Brain microvascular endothelial cell (primary cell): ENCODE measurements at regions not wholly inside any gene's neighbourhood (a gene's known extent, or its start where the extent isn't known, plus 50 kb on each side); places are given as distances from the start of the nearest gene placed in this dataset.

Experiments
- DNase-seq: peaks from one replicate; pipeline ENCODE4 v3.0.0-alpha.2; 2020
- H3K27ac ChIP-seq: fragments of 250-450 bp; sonication (Bioruptor Pico); 2 replicates; pipeline ENCODE4 v1.5.1; 2020; ENCODE audit warnings: mild to moderate bottlenecking, moderate library complexity
- H3K27me3 ChIP-seq: fragments of 250-450 bp; sonication (Bioruptor Pico); replicated peaks from 2 replicates; pipeline ENCODE4 v1.5.1; 2020; ENCODE audit warnings: mild to moderate bottlenecking
- H3K36me3 ChIP-seq: fragments of 250-450 bp; sonication (Bioruptor Pico); replicated peaks from 2 replicates; pipeline ENCODE4 v1.5.1; 2020; ENCODE audit warnings: mild to moderate bottlenecking
- H3K4me3 ChIP-seq: 2 replicates; pipeline ENCODE4 v1.5.1; 2011; ENCODE audit warnings: low read depth, mild to moderate bottlenecking, control low read depth, low read length, moderate library complexity
- in situ Hi-C: cut with HindIII; loops from 2 replicates; pipeline ENCODE4 v1.10.0; 2017; ENCODE audit warnings: low sequenced_read_pairs, low pct_ligation_motif_present
- TF ChIP-seq, protein P1 (sequence below): IDR thresholded peaks from 2 replicates; pipeline ENCODE4 v1.5.1; 2011; ENCODE audit warnings: low read depth, mild to moderate bottlenecking, moderate library complexity, low read length, control low read depth, inconsistent platforms; ENCODE audit errors: missing control alignments

DNA sequence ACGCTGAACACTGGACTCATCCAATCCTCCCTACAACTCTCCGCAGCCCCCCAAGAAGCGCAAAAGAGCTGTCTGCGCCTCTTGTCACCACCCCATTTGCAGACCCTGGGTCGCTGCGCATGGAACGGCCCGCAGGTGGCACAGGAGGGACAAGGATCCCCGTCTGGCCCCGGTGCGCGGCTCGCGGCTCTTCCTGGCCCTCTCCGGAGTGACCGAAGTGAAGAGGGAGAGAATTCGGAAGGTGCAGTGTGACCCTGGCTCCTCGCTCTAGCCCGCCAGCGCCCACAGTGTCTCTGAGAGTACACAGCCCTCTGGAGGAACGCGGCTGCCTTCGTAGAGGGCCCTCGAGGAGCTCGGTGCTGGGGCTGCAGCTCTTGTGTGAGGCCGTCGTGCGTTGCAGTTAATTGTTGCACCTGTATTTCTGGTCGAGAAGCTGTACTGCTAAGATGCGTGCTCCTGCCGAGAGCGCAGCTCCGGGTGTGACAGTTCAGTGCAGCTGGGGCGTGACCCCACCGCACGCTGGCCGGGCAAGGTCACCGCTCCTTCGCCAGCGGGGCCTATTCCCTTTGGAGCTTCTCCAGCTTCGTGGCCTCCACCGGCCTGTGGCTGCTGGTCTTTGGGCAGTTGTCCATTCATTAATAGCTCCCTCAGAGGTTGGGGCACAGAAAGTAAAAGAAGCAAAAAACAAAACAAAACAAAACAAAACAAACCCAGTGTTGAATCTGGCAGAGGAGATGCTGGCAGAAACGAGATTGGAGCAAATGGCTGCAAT, 119.0 kb downstream of the SEC23IP start:
- Histone ChIP-seq H3K27ac (no peak overlapping the region), H3K4me3 (no peak overlapping the region), H3K36me3 (no peaks in the 10 kb centered on the region), H3K27me3 (no peaks in the 10 kb centered on the region)
- no peak for DNase-seq
- TF ChIP-seq, protein P1, sequence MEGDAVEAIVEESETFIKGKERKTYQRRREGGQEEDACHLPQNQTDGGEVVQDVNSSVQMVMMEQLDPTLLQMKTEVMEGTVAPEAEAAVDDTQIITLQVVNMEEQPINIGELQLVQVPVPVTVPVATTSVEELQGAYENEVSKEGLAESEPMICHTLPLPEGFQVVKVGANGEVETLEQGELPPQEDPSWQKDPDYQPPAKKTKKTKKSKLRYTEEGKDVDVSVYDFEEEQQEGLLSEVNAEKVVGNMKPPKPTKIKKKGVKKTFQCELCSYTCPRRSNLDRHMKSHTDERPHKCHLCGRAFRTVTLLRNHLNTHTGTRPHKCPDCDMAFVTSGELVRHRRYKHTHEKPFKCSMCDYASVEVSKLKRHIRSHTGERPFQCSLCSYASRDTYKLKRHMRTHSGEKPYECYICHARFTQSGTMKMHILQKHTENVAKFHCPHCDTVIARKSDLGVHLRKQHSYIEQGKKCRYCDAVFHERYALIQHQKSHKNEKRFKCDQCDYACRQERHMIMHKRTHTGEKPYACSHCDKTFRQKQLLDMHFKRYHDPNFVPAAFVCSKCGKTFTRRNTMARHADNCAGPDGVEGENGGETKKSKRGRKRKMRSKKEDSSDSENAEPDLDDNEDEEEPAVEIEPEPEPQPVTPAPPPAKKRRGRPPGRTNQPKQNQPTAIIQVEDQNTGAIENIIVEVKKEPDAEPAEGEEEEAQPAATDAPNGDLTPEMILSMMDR = no peak
- in situ Hi-C loops = no loop called here

DNA sequence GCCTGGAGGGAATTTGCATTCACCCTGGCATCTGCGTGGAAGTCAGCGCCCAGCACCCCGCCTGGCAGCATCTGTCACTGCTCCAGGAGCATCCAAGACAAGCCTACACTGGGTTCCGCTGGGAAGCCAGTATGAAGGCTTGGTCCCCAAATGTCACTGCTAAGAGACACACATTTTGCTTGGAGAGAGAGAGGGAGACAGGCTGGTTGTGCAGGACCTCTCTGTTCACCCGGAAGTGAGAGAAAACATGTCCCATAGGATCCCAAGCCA, 119.5 kb downstream of the SEC23IP start:
- H3K4me3 ChIP-seq = no peak overlapping the region
- in situ Hi-C loops = no loop called here
- H3K27me3 ChIP-seq = no peaks in the 10 kb centered on the region
- TF ChIP-seq, protein P1 = no peak
- DNase-seq = no peak
- H3K36me3 ChIP-seq = no peaks in the 10 kb centered on the region
- H3K27ac ChIP-seq = no peak overlapping the region

DNA sequence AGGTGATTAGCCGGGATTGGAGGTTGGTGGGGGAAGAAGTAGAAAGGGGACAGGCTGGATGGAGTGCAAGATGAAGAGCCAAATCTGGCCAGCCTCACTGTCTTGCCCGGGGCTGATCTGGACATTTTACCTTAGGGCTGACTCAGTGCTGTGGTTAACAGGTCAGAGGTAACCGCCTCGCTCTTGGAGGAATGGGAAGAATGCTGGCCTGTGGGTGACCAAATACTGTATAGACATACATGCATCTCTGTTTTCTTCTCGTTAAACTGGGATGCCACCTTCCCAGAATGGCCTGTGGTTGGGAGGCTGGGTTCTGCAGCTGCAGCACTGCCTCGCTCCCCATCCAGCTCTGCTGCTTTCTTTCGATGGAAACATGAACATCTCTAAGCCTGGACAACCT, 120.0 kb downstream of the SEC23IP start:
- DNase-seq = no peak
- Histone ChIP-seq H3K4me3 (no peak overlapping the region), H3K36me3 (no peaks in the 10 kb centered on the region), H3K27me3 (no peaks in the 10 kb centered on the region), H3K27ac (no peak overlapping the region)
- in situ Hi-C loops = no loop called here
- TF ChIP-seq, protein P1 = no peak

DNA sequence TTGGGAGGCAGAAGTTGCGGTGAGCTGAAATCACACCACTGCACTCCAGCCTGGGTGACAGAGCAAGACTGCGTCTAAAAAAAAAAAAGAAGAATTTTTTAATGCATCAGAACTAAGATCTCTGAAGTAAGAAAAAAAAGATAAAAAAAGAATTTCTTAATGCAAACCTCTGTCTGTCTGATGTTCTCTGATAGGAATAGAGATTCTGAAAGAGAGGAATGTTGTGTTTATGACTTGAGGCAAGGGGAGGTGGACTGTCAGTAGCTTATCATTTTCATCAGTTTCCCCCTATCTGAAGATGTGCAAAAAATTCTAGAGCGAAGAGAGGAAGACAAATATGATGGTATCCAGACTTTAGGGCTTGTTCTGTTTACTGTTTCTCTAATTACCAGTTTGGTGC, 121.5 kb downstream of the SEC23IP start:
- TF ChIP-seq, protein P1 = no peak
- Histone ChIP-seq H3K27me3 (no peaks in the 10 kb centered on the region), H3K27ac (no peak overlapping the region), H3K36me3 (no peaks in the 10 kb centered on the region), H3K4me3 (no peak overlapping the region)
- DNase-seq = no peak
- in situ Hi-C loops = no loop called here

DNA sequence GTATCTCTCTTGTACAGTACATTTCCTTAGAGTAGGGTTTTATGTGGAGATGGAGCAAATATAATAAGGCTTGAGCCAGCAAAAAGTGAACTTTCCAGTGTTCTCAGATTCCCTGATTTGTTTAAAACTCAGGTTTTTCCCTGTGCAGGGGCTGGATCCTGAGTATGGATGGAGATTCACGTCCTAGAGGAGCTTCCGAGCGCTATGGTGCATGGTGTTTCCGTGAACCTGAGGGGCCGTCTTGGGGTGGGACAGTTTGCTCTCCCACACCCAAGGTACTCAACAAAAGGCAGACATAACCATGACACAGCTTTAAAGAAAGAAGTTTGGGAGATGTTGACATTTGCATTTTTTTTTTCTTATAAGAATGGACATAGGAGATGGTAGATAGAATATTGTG, 122.5 kb downstream of the SEC23IP start:
- DNase-seq = no peak
- H3K36me3 ChIP-seq = no peaks in the 10 kb centered on the region
- TF ChIP-seq, protein P1 = no peak
- in situ Hi-C loops = no loop called here
- no peaks in the 10 kb centered on the region for H3K27me3 ChIP-seq
- no peak overlapping the region for H3K4me3 ChIP-seq
- H3K27ac ChIP-seq = no peak overlapping the region

DNA sequence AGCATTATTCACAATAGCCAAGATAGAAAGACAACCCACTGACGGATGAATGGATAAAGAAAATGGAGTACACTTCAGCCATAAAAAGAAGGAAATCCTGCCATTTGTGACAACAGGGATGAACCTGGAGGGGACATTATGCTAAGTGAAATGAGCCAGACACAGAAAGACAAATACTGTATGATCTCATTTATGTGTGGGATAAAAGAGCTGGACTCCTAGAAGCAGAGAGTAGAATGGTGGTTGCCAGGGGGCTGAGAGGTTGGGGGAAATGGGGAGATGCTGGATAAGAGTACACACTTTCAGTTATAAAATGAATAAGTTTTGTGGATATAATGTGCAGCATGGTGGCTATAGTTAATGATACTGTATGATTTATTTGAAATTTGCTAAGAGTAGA, 124.4 kb downstream of the SEC23IP start:
- H3K36me3 ChIP-seq = no peaks in the 10 kb centered on the region
- in situ Hi-C loops = no loop called here
- H3K4me3 ChIP-seq = no peak overlapping the region
- no peak overlapping the region for H3K27ac ChIP-seq
- DNase-seq = no peak
- H3K27me3 ChIP-seq = no peaks in the 10 kb centered on the region
- TF ChIP-seq, protein P1 = no peak
